Loucy (cell line): ENCODE measurements at regions not wholly inside any gene's neighbourhood (a gene's known extent, or its start where the extent isn't known, plus 50 kb on each side); places are given as distances from the start of the nearest gene placed in this dataset.

ENCODE experiments used
- CTCF ChIP-seq: fragments of 200-600 bp; sonication (generic); conservative IDR thresholded peaks from 2 replicates; pipeline ENCODE4 v1.5.1; 2014; ENCODE audit warnings: mild to moderate bottlenecking, antibody characterized with exemption, low read length
- EZH2phosphoT487 ChIP-seq: fragments of 200-600 bp; IDR thresholded peaks from 2 replicates; pipeline ENCODE4 v1.6.1; 2018; ENCODE audit warnings: antibody characterized with exemption, mild to moderate bottlenecking, moderate library complexity, borderline replicate concordance

DNA sequence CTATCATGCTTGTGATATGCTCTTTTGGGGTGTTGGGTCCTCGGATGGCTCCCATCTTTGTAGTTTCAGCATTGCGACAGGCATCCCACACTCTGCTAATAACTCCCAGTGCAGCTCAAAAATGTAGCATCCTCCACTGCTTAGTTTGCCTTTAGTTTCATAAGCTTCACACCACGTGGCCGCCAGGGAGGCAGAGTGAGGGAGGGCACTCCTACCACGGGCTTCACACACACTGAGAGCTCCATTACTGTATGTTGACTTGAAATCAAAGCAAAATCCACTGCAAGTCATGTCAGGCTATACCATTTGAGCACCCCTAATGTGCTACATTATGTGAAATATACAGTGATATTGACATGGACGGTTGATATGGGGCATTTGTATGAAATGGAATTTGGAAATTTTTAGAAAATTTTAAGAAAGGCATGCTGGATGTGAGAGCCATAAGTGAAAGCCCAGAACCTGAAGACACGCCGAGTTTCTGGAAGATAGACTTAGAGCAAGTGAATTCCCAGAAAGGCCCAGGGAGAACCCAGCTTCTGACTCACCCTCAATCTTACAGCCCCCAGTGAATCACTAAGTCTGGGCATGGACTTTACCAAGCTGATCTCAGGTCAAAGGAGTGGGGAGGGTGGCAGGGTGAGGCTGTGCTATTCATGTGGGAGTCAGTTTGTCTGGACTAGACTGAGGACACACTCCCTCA lies 94.1 kb downstream of the HSPH1 start:
- no peak for TF ChIP-seq CTCF
- TF ChIP-seq EZH2phosphoT487, result no peak
